Peyer's patch (tissue), 4 donors: ENCODE measurements at regions not wholly inside any gene's neighbourhood (a gene's known extent, or its start where the extent isn't known, plus 50 kb on each side); places are given as distances from the start of the nearest gene placed in this dataset.
"Not testable (repeated sequence)": the region's sequence is repeated elsewhere in the genome, so short reads cannot be mapped to it uniquely, and the experiment has no call there.

Experiments used
- CTCF ChIP-seq, 6 experiments: fragments of 450-650 bp in 4 of 6; fragments of 200-600 bp in 2 of 6; sonication (generic) in 1 of 6; IDR thresholded peaks; one replicate each; pipeline ENCODE4 v1.5.1; 2017 to 2019; ENCODE audit warnings: antibody characterized with exemption in 6 of 6, mild to moderate bottlenecking in 3 of 6, moderate library complexity in 1 of 6
- POLR2A ChIP-seq, 2 donors: fragments of 450-650 bp; IDR thresholded peaks; one replicate each; pipeline ENCODE4 v1.5.1; 2017; ENCODE audit warnings: antibody characterized with exemption in 2 of 2, mild to moderate bottlenecking in 2 of 2, moderate library complexity in 2 of 2

- not testable (repeated sequence) for TF ChIP-seq CTCF, POLR2A (IDR thresholded peaks at IDR 0.05)
These were observed 404.7 kb downstream of the ZNF33B start for GRCh38 chr10:42233461-42234206.
